GM23248 (cell line): ENCODE measurements at regions not wholly inside any gene's neighbourhood (a gene's known extent, or its start where the extent isn't known, plus 50 kb on each side); places are given as distances from the start of the nearest gene placed in this dataset.

Source experiments
- EZH2 ChIP-seq: fragments of 200-600 bp; sonication (generic); IDR thresholded peaks from 2 replicates; pipeline ENCODE4 v1.6.1; 2018; ENCODE audit warnings: antibody characterized with exemption, mild to moderate bottlenecking; ENCODE audit not compliant: insufficient read depth, poor library complexity, severe bottlenecking
- EZH2phosphoT487 ChIP-seq: fragments of 200-600 bp; sonication (generic); IDR thresholded peaks from 2 replicates; pipeline ENCODE4 v1.6.1; 2018; ENCODE audit warnings: antibody characterized with exemption, moderate library complexity, mild to moderate bottlenecking, low read depth; ENCODE audit not compliant: insufficient read depth

DNA sequence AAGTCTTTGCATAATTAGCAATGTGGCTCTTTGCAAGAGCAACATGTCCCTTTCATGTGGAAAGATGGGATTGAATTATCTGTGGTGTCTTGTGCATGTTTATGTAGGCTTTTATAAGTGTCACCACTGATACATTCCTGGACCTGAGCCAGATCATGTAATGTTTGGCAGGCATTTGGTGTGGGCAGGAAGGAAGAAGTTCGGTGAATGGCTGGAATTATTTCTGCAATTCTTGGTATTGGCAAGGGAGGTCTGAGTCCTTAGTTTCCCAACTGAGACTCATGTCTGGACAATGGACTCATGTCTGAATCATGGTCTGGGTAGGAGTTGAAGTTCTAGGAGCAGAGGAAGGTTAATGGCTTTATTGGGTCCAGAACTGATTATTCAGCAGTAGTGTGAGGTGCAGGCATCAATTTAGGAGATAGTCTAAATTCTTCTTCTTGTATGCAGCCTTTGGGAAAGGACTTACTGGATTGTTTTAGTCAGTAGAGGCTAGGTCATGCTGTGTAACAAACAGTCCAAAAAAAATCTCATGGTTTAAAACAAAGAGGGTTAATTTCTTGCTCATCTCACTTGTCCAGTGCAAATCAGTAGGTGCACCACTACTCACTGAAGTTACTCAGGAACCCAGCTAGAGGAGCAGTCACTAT, 186.5 kb upstream of the LHX5 start:
- no peak for TF ChIP-seq EZH2
- TF ChIP-seq EZH2phosphoT487: no peak
